ENCODE measurements at regions not wholly inside any gene's neighbourhood (a gene's known extent, or its start where the extent isn't known, plus 50 kb on each side); places are given as distances from the start of the nearest gene placed in this dataset.

DNA sequence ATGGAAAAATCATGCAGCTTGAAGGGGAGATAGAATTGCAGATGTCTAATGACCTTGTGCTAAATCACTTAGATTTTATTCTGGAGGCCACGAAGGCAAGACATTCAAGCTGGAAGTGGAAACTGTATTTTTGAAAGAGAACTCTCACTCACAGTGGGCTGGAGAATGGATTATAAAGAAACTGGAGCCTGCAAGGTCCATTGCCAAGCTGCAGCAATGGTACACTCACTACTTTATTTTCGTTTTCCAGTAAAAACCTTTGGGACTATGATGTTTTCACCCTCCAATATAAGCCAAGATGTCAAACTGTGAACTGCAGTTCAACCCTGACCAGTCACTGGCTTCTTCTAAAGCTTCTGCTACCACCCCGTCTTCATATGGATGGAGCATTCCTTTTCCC is 62.0 kb downstream of the SKIDA1 start:
- H3K4me3 ChIP-seq: no peak overlapping the region
- H3K9me3 ChIP-seq: no peaks in the 10 kb centered on the region
- no peaks in the 10 kb centered on the region for H3K36me3 ChIP-seq
- H3K27ac ChIP-seq: no peak overlapping the region
- no peak for DNase-seq (ENCODE audit: low spot score)
- WGBS: 78% methylated on average over 3 of the region's 3 CpGs
- no peak for TF ChIP-seq POLR2A (IDR thresholded peaks at IDR 0.05)
- TF ChIP-seq, protein P1, sequence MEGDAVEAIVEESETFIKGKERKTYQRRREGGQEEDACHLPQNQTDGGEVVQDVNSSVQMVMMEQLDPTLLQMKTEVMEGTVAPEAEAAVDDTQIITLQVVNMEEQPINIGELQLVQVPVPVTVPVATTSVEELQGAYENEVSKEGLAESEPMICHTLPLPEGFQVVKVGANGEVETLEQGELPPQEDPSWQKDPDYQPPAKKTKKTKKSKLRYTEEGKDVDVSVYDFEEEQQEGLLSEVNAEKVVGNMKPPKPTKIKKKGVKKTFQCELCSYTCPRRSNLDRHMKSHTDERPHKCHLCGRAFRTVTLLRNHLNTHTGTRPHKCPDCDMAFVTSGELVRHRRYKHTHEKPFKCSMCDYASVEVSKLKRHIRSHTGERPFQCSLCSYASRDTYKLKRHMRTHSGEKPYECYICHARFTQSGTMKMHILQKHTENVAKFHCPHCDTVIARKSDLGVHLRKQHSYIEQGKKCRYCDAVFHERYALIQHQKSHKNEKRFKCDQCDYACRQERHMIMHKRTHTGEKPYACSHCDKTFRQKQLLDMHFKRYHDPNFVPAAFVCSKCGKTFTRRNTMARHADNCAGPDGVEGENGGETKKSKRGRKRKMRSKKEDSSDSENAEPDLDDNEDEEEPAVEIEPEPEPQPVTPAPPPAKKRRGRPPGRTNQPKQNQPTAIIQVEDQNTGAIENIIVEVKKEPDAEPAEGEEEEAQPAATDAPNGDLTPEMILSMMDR (IDR thresholded peaks at IDR 0.05): no peak
- TF ChIP-seq POLR2AphosphoS5 (IDR thresholded peaks at IDR 0.05): no peak
- H3K27me3 ChIP-seq (replicated peaks; ENCODE audit: insufficient read depth): no peaks in the 10 kb centered on the region
- intact Hi-C loops (cut with DNase I): no loop called here
- no peaks in the 10 kb centered on the region for H3K4me1 ChIP-seq (replicated peaks)

DNA sequence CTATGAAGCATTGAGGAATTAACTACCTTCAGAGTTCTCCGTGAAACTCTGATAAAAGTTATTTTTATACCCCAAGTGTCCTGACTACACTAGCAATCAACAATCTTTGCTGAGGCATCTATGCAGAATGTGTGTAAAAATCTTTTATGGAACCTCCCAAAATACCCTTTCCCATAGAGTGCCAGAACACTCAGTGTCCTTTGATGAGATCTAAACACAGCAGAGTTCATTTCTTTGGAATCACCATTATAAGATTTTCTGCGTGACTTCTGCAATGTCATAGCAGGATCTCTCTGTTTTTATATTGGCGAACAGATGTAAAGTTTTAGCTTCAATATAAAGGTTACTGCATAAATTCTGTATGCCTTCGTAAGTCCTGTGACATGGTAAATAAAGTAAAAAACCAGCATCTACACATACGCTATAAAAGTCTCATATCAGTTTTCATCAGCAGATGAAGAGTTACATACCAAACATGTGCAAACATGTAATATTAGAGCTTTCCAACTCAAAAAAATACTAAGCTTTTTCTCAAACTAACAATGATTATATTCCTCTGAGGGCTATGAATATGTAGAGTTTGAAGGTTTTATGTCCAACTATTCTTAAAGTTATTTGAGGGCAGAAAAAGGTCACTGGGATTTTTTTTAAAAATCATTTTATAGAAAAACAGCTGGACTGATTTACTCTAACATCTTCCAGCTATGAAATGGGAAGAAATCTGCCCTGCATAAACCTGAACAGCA is 67.2 kb downstream of the SKIDA1 start:
- Histone ChIP-seq H3K4me3 (no peak overlapping the region), H3K4me1 (replicated peaks) (no peaks in the 10 kb centered on the region), H3K27me3 (replicated peaks; ENCODE audit: insufficient read depth) (no peaks in the 10 kb centered on the region), H3K36me3 (no peaks in the 10 kb centered on the region), H3K9me3 (no peaks in the 10 kb centered on the region), H3K27ac (no peak overlapping the region)
- WGBS: 16% methylated on average over 5 of the region's 5 CpGs
- no peak for DNase-seq (ENCODE audit: low spot score)
- intact Hi-C loops (cut with DNase I): no loop called here
- TF ChIP-seq POLR2A (IDR thresholded peaks at IDR 0.05): no peak
- TF ChIP-seq POLR2AphosphoS5 (IDR thresholded peaks at IDR 0.05): no peak
- TF ChIP-seq, protein P1 (IDR thresholded peaks at IDR 0.05): no peak

DNA sequence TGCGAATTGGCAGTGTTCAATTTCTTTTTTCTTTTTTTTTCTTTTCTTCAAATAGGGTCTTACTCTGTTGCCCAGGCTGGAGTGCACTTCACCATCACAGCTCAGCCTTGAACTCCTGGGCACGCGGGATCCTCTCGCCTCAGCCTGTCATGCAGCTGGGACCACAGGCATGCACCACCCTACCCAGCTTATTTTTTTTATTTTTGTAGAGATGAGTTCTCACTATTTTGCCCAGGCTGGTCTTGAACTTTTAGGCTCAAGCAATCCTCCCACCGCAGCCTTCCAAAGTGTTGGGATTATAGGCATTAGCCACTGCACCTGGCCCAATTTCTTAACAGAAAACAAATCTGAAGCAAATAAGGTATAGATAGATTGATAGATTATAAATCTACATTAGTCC is 69.3 kb downstream of the SKIDA1 start:
- Histone ChIP-seq H3K4me3 (no peak overlapping the region), H3K4me1 (replicated peaks) (no peaks in the 10 kb centered on the region), H3K27ac (no peak overlapping the region), H3K9me3 (no peaks in the 10 kb centered on the region), H3K27me3 (replicated peaks; ENCODE audit: insufficient read depth) (no peaks in the 10 kb centered on the region), H3K36me3 (no peaks in the 10 kb centered on the region)
- 97% methylated on average over 5 of the region's 5 CpGs for WGBS
- intact Hi-C loops (cut with DNase I): no loop called here
- TF ChIP-seq POLR2AphosphoS5 (IDR thresholded peaks at IDR 0.05): no peak
- no peak for DNase-seq (ENCODE audit: low spot score)

DNA sequence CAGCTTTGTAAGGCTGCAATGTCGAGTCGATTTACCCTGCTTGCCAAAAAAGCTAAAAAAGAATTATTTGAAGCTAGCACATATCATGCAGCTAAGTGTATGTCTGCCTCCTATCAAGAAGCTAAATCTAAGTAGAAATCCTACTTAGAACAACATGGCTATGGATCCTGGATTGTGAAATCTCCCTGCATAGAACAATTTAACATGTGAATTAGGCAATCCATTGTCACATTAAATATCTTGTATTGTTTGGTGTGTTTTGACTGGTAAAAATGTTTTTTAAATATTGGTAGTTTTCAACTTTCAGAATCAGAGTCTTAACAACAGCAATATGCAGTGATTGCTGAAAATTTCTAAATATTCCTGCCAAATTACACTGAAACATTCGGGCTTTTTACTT is 73.3 kb downstream of the SKIDA1 start:
- intact Hi-C loops (cut with DNase I): no loop called here
- Histone ChIP-seq H3K27ac (no peak overlapping the region), H3K36me3 (no peaks in the 10 kb centered on the region), H3K9me3 (no peaks in the 10 kb centered on the region), H3K27me3 (replicated peaks; ENCODE audit: insufficient read depth) (no peaks in the 10 kb centered on the region), H3K4me3 (no peak overlapping the region), H3K4me1 (replicated peaks) (no peaks in the 10 kb centered on the region)
- DNase-seq (ENCODE audit: low spot score): no peak
- TF ChIP-seq POLR2A (IDR thresholded peaks at IDR 0.05) (no peak), POLR2AphosphoS5 (IDR thresholded peaks at IDR 0.05) (no peak)
- TF ChIP-seq, protein P1 (IDR thresholded peaks at IDR 0.05): no peak
- 99% methylated on average over 3 of the region's 3 CpGs for WGBS

DNA sequence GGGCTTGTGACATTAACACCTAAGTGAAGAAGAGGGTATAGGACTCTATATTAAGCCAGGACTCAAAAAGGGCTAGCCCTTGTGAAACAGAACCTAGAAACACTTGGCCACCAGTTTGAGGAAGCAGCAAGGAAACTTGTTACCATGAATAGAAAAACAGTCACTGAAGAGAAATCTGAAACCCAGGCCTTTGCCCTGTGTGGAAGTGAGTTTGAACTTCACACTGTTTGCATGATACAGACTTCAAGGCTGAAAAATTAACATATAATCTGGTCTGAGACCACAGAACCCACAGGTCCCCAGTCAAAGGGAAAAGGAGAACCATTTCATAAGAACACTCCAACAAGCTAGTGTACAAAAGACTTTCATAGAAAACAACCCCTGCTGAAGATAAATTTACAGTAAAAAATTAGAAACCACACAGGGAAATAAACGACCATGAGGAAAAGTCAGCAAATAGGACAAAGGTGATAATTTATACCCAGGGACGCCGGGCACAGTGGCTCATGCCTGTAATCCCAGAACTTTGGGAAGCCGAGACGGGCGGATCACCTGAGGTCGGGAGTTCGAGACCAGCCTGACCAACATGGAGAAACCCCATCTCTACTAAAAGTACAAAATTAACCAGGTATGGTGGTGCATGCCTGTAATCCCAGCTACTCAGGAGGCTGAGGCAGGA is 76.1 kb downstream of the SKIDA1 start:
- no peak overlapping the region for H3K4me3 ChIP-seq

More for the DNA sequence above, 76.1 kb downstream of the SKIDA1 start:
- Histone ChIP-seq H3K36me3 (no peaks in the 10 kb centered on the region), H3K27me3 (replicated peaks; ENCODE audit: insufficient read depth) (no peaks in the 10 kb centered on the region), H3K27ac (no peak overlapping the region), H3K9me3 (no peaks in the 10 kb centered on the region), H3K4me1 (replicated peaks) (no peaks in the 10 kb centered on the region)
- intact Hi-C loops (cut with DNase I): no loop called here
- TF ChIP-seq, protein P1 (IDR thresholded peaks at IDR 0.05): no peak
- no peak for TF ChIP-seq POLR2A (IDR thresholded peaks at IDR 0.05)
- no peak for TF ChIP-seq POLR2AphosphoS5 (IDR thresholded peaks at IDR 0.05)
- 91% methylated on average over 8 of the region's 8 CpGs for WGBS
- no peak for DNase-seq (ENCODE audit: low spot score)
